Endothelial cell of umbilical vein (primary cell): ENCODE measurements at regions not wholly inside any gene's neighbourhood (a gene's known extent, or its start where the extent isn't known, plus 50 kb on each side); places are given as distances from the start of the nearest gene placed in this dataset.

Experiments used
- BruUV-seq: library from RNA; stranded (reverse); fragments of 400-500 nt; replicated peaks from 2 replicates; lab custom pipeline; 2021; lab: Mats Ljungman, UMichigan
- CTCF ChIA-PET: fragments of 300-600, 350-600 bp; sonication (Branson Sonifier 250); formaldehyde crosslinking; loops from one replicate; lab custom pipeline; 2021; ENCODE audit warnings: antibody characterized with exemption, inconsistent platforms; lab: Charles Lee
- POLR2A ChIA-PET: fragments of 300-600, 350-600 bp; sonication (Branson Sonifier 250); formaldehyde crosslinking; loops from one replicate; lab custom pipeline; 2021; ENCODE audit warnings: antibody characterized with exemption, inconsistent platforms; lab: Charles Lee
- DNase-seq: peaks from one replicate; pipeline ENCODE4 v3.0.0-alpha.2; 2011; ENCODE audit warnings: low read depth, low spot score
- FAIRE-seq: peaks from 2 replicates; lab custom pipeline; 2011; peaks lifted over from hg19 to GRCh38; lab: Jason Lieb, UNC
- H2AFZ ChIP-seq: 2 replicates; pipeline ENCODE4 v1.6.0; 2012; ENCODE audit warnings: low read depth, low read length, control low read depth, inconsistent platforms
- H3K27ac ChIP-seq: 2 replicates; pipeline ENCODE4 v1.5.1; 2011; ENCODE audit warnings: low read depth, mild to moderate bottlenecking, control low read depth, low read length, moderate library complexity; ENCODE audit not compliant: insufficient read depth
- H3K27me3 ChIP-seq, 2 experiments: 2 replicates each; pipeline versions ENCODE4 v1.6.0 to v1.6.1; 2011; ENCODE audit warnings: low read length in 2 of 2, mixed read lengths in 1 of 2; ENCODE audit not compliant: control insufficient read depth in 2 of 2, insufficient read depth in 2 of 2
- H3K36me3 ChIP-seq, 2 experiments: 2 replicates in 1 of 2; 3 replicates in 1 of 2; pipeline ENCODE4 v1.5.1; 2011; ENCODE audit warnings: low read length in 2 of 2, mild to moderate bottlenecking in 1 of 2, moderate library complexity in 1 of 2; ENCODE audit not compliant: control insufficient read depth in 2 of 2, insufficient read depth in 2 of 2; ENCODE audit errors: extremely low read depth in 1 of 2
- H3K4me1 ChIP-seq: 3 replicates; pipeline ENCODE4 v1.5.1; 2011; ENCODE audit warnings: mild to moderate bottlenecking, low read length; ENCODE audit not compliant: control insufficient read depth, insufficient read depth; ENCODE audit errors: extremely low read depth
- H3K4me2 ChIP-seq: 2 replicates; pipeline ENCODE4 v1.6.1; 2011; ENCODE audit warnings: low read length, control low read depth, mixed read lengths; ENCODE audit not compliant: insufficient read depth
- H3K4me3 ChIP-seq, 3 experiments: fragments of 200-600 bp in 1 of 3; sonication (generic), shearing (Covaris generic) in 1 of 3; replicated peaks in 1 of 3; 2 replicates each; pipeline ENCODE4 v1.5.1; 2011 to 2016; ENCODE audit warnings: control low read depth in 3 of 3, low read length in 3 of 3, mild to moderate bottlenecking in 2 of 3, inconsistent platforms in 1 of 3, low read depth in 1 of 3, moderate library complexity in 1 of 3; ENCODE audit not compliant: insufficient read depth in 1 of 3
- H3K79me2 ChIP-seq: 2 replicates; pipeline ENCODE4 v1.6.0; 2012; ENCODE audit warnings: low read length, inconsistent platforms; ENCODE audit not compliant: control insufficient read depth, insufficient read depth
- H3K9ac ChIP-seq: replicated peaks from 2 replicates; pipeline ENCODE3; 2011; ENCODE audit warnings: low read length, control low read depth; ENCODE audit not compliant: insufficient read depth; ENCODE audit errors: extremely low read depth
- H3K9me1 ChIP-seq: replicated peaks from 3 replicates; pipeline ENCODE4 v1.6.0; 2011; ENCODE audit warnings: mild to moderate bottlenecking, low read length; ENCODE audit not compliant: control insufficient read depth, insufficient read depth; ENCODE audit errors: extremely low read depth
- H3K9me3 ChIP-seq: replicated peaks from 2 replicates; pipeline ENCODE4 v1.5.1; 2012; ENCODE audit warnings: low read length, inconsistent platforms; ENCODE audit not compliant: control insufficient read depth, insufficient read depth
- H4K20me1 ChIP-seq: replicated peaks from 2 replicates; pipeline ENCODE3; 2011; ENCODE audit warnings: mild to moderate bottlenecking, low read length; ENCODE audit not compliant: control insufficient read depth, insufficient read depth; ENCODE audit errors: extremely low read depth
- CTCF ChIP-seq, 2 donors: IDR thresholded peaks; 1 replicate in 1 of 2; 2 replicates in 1 of 2; pipeline ENCODE4 v1.5.1; 2011; ENCODE audit warnings: low read length in 2 of 2, mild to moderate bottlenecking in 2 of 2, moderate library complexity in 2 of 2, control low read depth in 1 of 2, inconsistent platforms in 1 of 2, low read depth in 1 of 2; ENCODE audit not compliant: insufficient read depth in 1 of 2; ENCODE audit errors: extremely low read depth in 1 of 2
- EZH2 ChIP-seq: IDR thresholded peaks from 2 replicates; pipeline ENCODE4 v1.6.1; 2012; ENCODE audit warnings: borderline replicate concordance, low read depth, mild to moderate bottlenecking, moderate library complexity, low read length, inconsistent platforms; ENCODE audit not compliant: severe bottlenecking
- FOS ChIP-seq: IDR thresholded peaks from 2 replicates; pipeline ENCODE4 v1.6.1; 2011; ENCODE audit warnings: mild to moderate bottlenecking, low read length, moderate library complexity, borderline replicate concordance; ENCODE audit not compliant: insufficient read depth
- GATA2 ChIP-seq: IDR thresholded peaks from 2 replicates; pipeline ENCODE4 v1.7.0; 2011; ENCODE audit warnings: low read depth, mild to moderate bottlenecking, moderate library complexity, mixed read lengths, low read length; ENCODE audit not compliant: insufficient read length, insufficient read depth
- JUN ChIP-seq: IDR thresholded peaks from 2 replicates; pipeline ENCODE4 v1.6.1; 2011; ENCODE audit warnings: borderline replicate concordance, low read depth; ENCODE audit not compliant: insufficient read length, insufficient read depth
- MAX ChIP-seq: IDR thresholded peaks from 2 replicates; pipeline ENCODE4 v1.6.1; 2011; ENCODE audit not compliant: insufficient read depth, insufficient read length
- MYC ChIP-seq: IDR thresholded peaks from one replicate; pipeline ENCODE4 v1.6.1; 2011; ENCODE audit warnings: mild to moderate bottlenecking, low read depth, low read length
- POLR2A ChIP-seq: IDR thresholded peaks from 2 replicates; pipeline ENCODE4 v1.6.1; 2012; ENCODE audit warnings: low read depth, mild to moderate bottlenecking, control low read depth, low read length
- POLR2AphosphoS5 ChIP-seq: IDR thresholded peaks from 2 replicates; pipeline ENCODE4 v1.6.1; 2012; ENCODE audit warnings: low read depth, mild to moderate bottlenecking, control low read depth, low read length, moderate library complexity; ENCODE audit not compliant: insufficient read depth
- dilution Hi-C: fragments of 300-500 bp; cut with MboI; formaldehyde crosslinking; loops from one replicate; pipeline ENCODE4 v1.15.0; 2019; ENCODE audit warnings: low sequenced_read_pairs; ENCODE audit not compliant: extremely low pct_ligation_motif_present
- intact Hi-C: fragments of 100-400 bp; cut with micrococcal nuclease; formaldehyde crosslinking; loops from one replicate; pipeline ENCODE4 v1.10.0; 2022

- CTCF ChIA-PET = no interaction called here
Observed at GRCh38 chr12:58028294-58028693, 86.9 kb downstream of the ATP23 start.

More at GRCh38 chr12:58028294-58028693, 86.9 kb downstream of the ATP23 start:
- Histone ChIP-seq H3K4me1 (no peaks in the 10 kb centered on the region), H3K9me1 (no peaks in the 10 kb centered on the region), H3K79me2 (no peaks in the 10 kb centered on the region), H3K4me3 (no peak overlapping the region), H3K27ac (no peak overlapping the region), H2AFZ (no peak overlapping the region), H3K9me3 (no peaks in the 10 kb centered on the region), H3K36me3 (no peaks in the 10 kb centered on the region), H3K27me3 (no peaks in the 10 kb centered on the region), H3K4me2 (no peak overlapping the region), H3K9ac (no peak overlapping the region), H4K20me1 (no peaks in the 10 kb centered on the region)
- POLR2A ChIA-PET = no interaction called here
- BruUV-seq = no TSS peak
- dilution Hi-C loops (no loop called here), intact Hi-C loops (no loop called here)
- no peak for DNase-seq
- TF ChIP-seq POLR2AphosphoS5 (no peak), MAX (no peak), CTCF (IDR thresholded peaks at IDR 0.05; ENCODE audit: extremely low read depth in 1 of 2, insufficient read depth in 1 of 2, low read depth in 1 of 2, low read length in 2 of 2) (no peak), POLR2A (no peak), MYC (no peak), JUN (no peak), GATA2 (no peak), EZH2 (no peak), FOS (no peak)
- FAIRE-seq = no peak
